ENCODE measurements at regions not wholly inside any gene's neighbourhood (a gene's known extent, or its start where the extent isn't known, plus 50 kb on each side); places are given as distances from the start of the nearest gene placed in this dataset.

- H3K4me3 ChIP-seq = no peak overlapping the region
- no peaks in the 10 kb centered on the region for H3K27me3 ChIP-seq
- H3K4me1 ChIP-seq = no peaks in the 10 kb centered on the region
- no peak overlapping the region for H3K9ac ChIP-seq (ENCODE audit: low read depth in 2 of 2, low read length in 2 of 2)
- no peaks in the 10 kb centered on the region for H3K9me3 ChIP-seq
- TF ChIP-seq CTCF (IDR thresholded peaks at IDR 0.05) = no peak
- H3K36me3 ChIP-seq = no peaks in the 10 kb centered on the region
- H3K27ac ChIP-seq = no peak overlapping the region
- DNase-seq = no peak
- intact Hi-C loops (cut with DNase I) = no loop called here
Measured at GRCh38 chr2:164306872-164307271, 314.4 kb downstream of the GRB14 start.

GRCh38 chr2:164302786-164303185, 318.5 kb downstream of the GRB14 start:
- Histone ChIP-seq H3K36me3 (no peaks in the 10 kb centered on the region), H3K27ac (no peak overlapping the region), H3K9me3 (no peaks in the 10 kb centered on the region), H3K27me3 (no peaks in the 10 kb centered on the region), H3K4me3 (no peak overlapping the region), H3K9ac (ENCODE audit: low read depth in 2 of 2, low read length in 2 of 2) (no peak overlapping the region), H3K4me1 (no peaks in the 10 kb centered on the region)
- TF ChIP-seq CTCF (IDR thresholded peaks at IDR 0.05) = no peak
- intact Hi-C loops (cut with DNase I) = no loop called here
- no peak for DNase-seq

GRCh38 chr2:164288235-164288634, 333.0 kb downstream of the GRB14 start:
- no peak for TF ChIP-seq CTCF (IDR thresholded peaks at IDR 0.05)
- H3K4me1 ChIP-seq = no peaks in the 10 kb centered on the region
- intact Hi-C loops (cut with DNase I) = no loop called here
- H3K9me3 ChIP-seq = no peaks in the 10 kb centered on the region
- no peak for DNase-seq
- no peaks in the 10 kb centered on the region for H3K27me3 ChIP-seq
- H3K27ac ChIP-seq = no peak overlapping the region
- H3K9ac ChIP-seq (ENCODE audit: low read depth in 2 of 2, low read length in 2 of 2) = no peak overlapping the region
- H3K4me3 ChIP-seq = no peak overlapping the region
- no peaks in the 10 kb centered on the region for H3K36me3 ChIP-seq

- no peaks in the 10 kb centered on the region for H3K9me3 ChIP-seq
- no peaks in the 10 kb centered on the region for H3K36me3 ChIP-seq
- H3K27ac ChIP-seq = no peak overlapping the region
- no peaks in the 10 kb centered on the region for H3K27me3 ChIP-seq
- H3K9ac ChIP-seq (ENCODE audit: low read depth in 2 of 2, low read length in 2 of 2) = no peak overlapping the region
- H3K4me3 ChIP-seq = no peak overlapping the region
- no peaks in the 10 kb centered on the region for H3K4me1 ChIP-seq
- DNase-seq = no peak
- no peak for TF ChIP-seq CTCF (IDR thresholded peaks at IDR 0.05)
- intact Hi-C loops (cut with DNase I) = no loop called here
Measured at GRCh38 chr2:164287056-164287455, 334.2 kb downstream of the GRB14 start.

GRCh38 chr2:164285576-164285975, 335.7 kb downstream of the GRB14 start:
- H3K9me3 ChIP-seq = no peaks in the 10 kb centered on the region
- H3K9ac ChIP-seq (ENCODE audit: low read depth in 2 of 2, low read length in 2 of 2) = no peak overlapping the region
- no peaks in the 10 kb centered on the region for H3K4me1 ChIP-seq
- H3K27me3 ChIP-seq = no peaks in the 10 kb centered on the region
- no peak overlapping the region for H3K27ac ChIP-seq
- no peaks in the 10 kb centered on the region for H3K36me3 ChIP-seq
- no peak for DNase-seq
- TF ChIP-seq CTCF (IDR thresholded peaks at IDR 0.05) = no peak
- intact Hi-C loops (cut with DNase I) = no loop called here
- H3K4me3 ChIP-seq = no peak overlapping the region

GRCh38 chr2:164281896-164282295, 339.4 kb downstream of the GRB14 start:
- intact Hi-C loops (cut with DNase I) = no loop called here

More at GRCh38 chr2:164281896-164282295, 339.4 kb downstream of the GRB14 start:
- H3K27me3 ChIP-seq = no peaks in the 10 kb centered on the region
- no peaks in the 10 kb centered on the region for H3K4me1 ChIP-seq
- no peaks in the 10 kb centered on the region for H3K36me3 ChIP-seq
- H3K9ac ChIP-seq (ENCODE audit: low read depth in 2 of 2, low read length in 2 of 2) = no peak overlapping the region
- TF ChIP-seq CTCF (IDR thresholded peaks at IDR 0.05) = no peak
- H3K9me3 ChIP-seq = no peaks in the 10 kb centered on the region
- no peak for DNase-seq
- no peak overlapping the region for H3K4me3 ChIP-seq
- no peak overlapping the region for H3K27ac ChIP-seq

All from colonic mucosa (tissue), 4 donors.